Aorta (tissue), 5 donors: ENCODE measurements at regions not wholly inside any gene's neighbourhood (a gene's known extent, or its start where the extent isn't known, plus 50 kb on each side); places are given as distances from the start of the nearest gene placed in this dataset.
"Not testable (repeated sequence)": the region's sequence is repeated elsewhere in the genome, so short reads cannot be mapped to it uniquely, and the experiment has no call there.

Experiments used
- ATAC-seq: fragments of 200-7000 bp; cut with Tn5 transposase; one replicate; pipeline ENCODE4 v1.9.1; 2022; ENCODE audit warnings: moderate library complexity; ENCODE audit not compliant: low FRiP score
- DNase-seq, 2 donors: peaks; one replicate each; pipeline ENCODE4 v3.0.0-alpha.2; 2020
- H3K27ac ChIP-seq, 2 donors: one replicate each; pipeline ENCODE4 v1.5.1; 2013; ENCODE audit warnings: low read length in 2 of 2, mild to moderate bottlenecking in 2 of 2, moderate library complexity in 2 of 2, control low read depth in 1 of 2, inconsistent platforms in 1 of 2, low read depth in 1 of 2
- H3K27me3 ChIP-seq, 2 donors: one replicate each; pipeline ENCODE4 v1.6.1; 2013; ENCODE audit warnings: control low read depth in 1 of 2, low read length in 1 of 2, mild to moderate bottlenecking in 1 of 2, moderate library complexity in 1 of 2; ENCODE audit not compliant: insufficient read depth in 2 of 2, control insufficient read depth in 1 of 2
- H3K36me3 ChIP-seq, 2 donors: one replicate each; pipeline ENCODE4 v1.6.1; 2013; ENCODE audit warnings: control low read depth in 1 of 2, low read length in 1 of 2, mild to moderate bottlenecking in 1 of 2; ENCODE audit not compliant: insufficient read depth in 2 of 2, control insufficient read depth in 1 of 2
- H3K4me1 ChIP-seq, 2 donors: one replicate each; pipeline ENCODE4 v1.6.1; 2013; ENCODE audit warnings: low read length in 2 of 2, control low read depth in 1 of 2, mild to moderate bottlenecking in 1 of 2, moderate library complexity in 1 of 2; ENCODE audit not compliant: insufficient read depth in 2 of 2, control insufficient read depth in 1 of 2
- H3K4me3 ChIP-seq, 2 donors: one replicate each; pipeline ENCODE4 v1.5.1; 2013; ENCODE audit warnings: low read length in 2 of 2, control low read depth in 1 of 2, mild to moderate bottlenecking in 1 of 2
- H3K9me3 ChIP-seq: one replicate; pipeline ENCODE4 v1.6.1; 2013; ENCODE audit warnings: mild to moderate bottlenecking, low read length; ENCODE audit not compliant: control insufficient read depth
- WGBS, 2 donors: extraction: QIAGEN DNeasy Blood & Tissue Kit; methylation state at CpG; one replicate each; pipeline ENCODE4 v1.1.7; 2013; 5-methylcytosine and 5-hydroxymethylcytosine counted together
- intact Hi-C, 2 donors: fragments of 100-400 bp; cut with DNase I; formaldehyde crosslinking; loops; one replicate each; pipeline versions ENCODE4 v1.14.2 to v1.15.0; 2022
- donor health status: healthy with polysubstance abuse.
- donor health status: Bipolar disorder and iron deficiency.
- donor health status: DM: no; HTN: no; CAD: no.
- donor health status: DM: no; HTN: no; CAD: no.
- donor health status: DM: yes; HTN: yes; CAD: no.

GRCh38 chr7:7002418-7003062 is 176.5 kb upstream of the CCZ1B start:
- no peaks in the 10 kb centered on the region for H3K4me1 ChIP-seq
- 86 to 97% methylated on average over 2 of the region's 2 CpGs for WGBS, 2 donors
- H3K36me3 ChIP-seq, result no peaks in the 10 kb centered on the region
- intact Hi-C loops, result no loop called here
- H3K27me3 ChIP-seq, result no peaks in the 10 kb centered on the region
- no peak for ATAC-seq
- DNase-seq, result no peak
- no peak overlapping the region for H3K4me3 ChIP-seq
- no peak overlapping the region for H3K27ac ChIP-seq
- H3K9me3 ChIP-seq, result no peaks in the 10 kb centered on the region

GRCh38 chr7:7005303-7005702 is 177.0 kb upstream of the C1GALT1 start:
- Histone ChIP-seq H3K4me1 (no peaks in the 10 kb centered on the region), H3K4me3 (no peak overlapping the region), H3K36me3 (no peaks in the 10 kb centered on the region), H3K27me3 (no peaks in the 10 kb centered on the region), H3K27ac (no peak overlapping the region), H3K9me3 (no peaks in the 10 kb centered on the region)
- ATAC-seq (no peak), DNase-seq (no peak)
- WGBS, 2 donors, result 60 to 64% methylated on average over 4 of the region's 4 CpGs
- intact Hi-C loops, result no loop called here

GRCh38 chr7:7005949-7006348 is 176.4 kb upstream of the C1GALT1 start:
- WGBS, 2 donors, result 84 to 86% methylated on average over 2 of the region's 2 CpGs
- H3K4me3 ChIP-seq, H3K27me3 ChIP-seq, H3K9me3 ChIP-seq, H3K27ac ChIP-seq, DNase-seq, H3K4me1 ChIP-seq, intact Hi-C loops, H3K36me3 ChIP-seq, ATAC-seq: not testable (repeated sequence)

- H3K9me3 ChIP-seq, intact Hi-C loops, H3K27ac ChIP-seq, DNase-seq, H3K36me3 ChIP-seq, H3K4me3 ChIP-seq, H3K4me1 ChIP-seq, ATAC-seq, H3K27me3 ChIP-seq: not testable (repeated sequence)
- 73 to 82% methylated on average over 8 of the region's 8 CpGs for WGBS, 2 donors
Measured at GRCh38 chr7:7011241-7011640, 171.1 kb upstream of the C1GALT1 start.

GRCh38 chr7:7011751-7012150 is 170.6 kb upstream of the C1GALT1 start:
- H3K9me3 ChIP-seq, ATAC-seq, H3K4me3 ChIP-seq, H3K4me1 ChIP-seq, intact Hi-C loops, H3K36me3 ChIP-seq, H3K27me3 ChIP-seq, H3K27ac ChIP-seq, DNase-seq: not testable (repeated sequence)
- WGBS, 2 donors, result 77 to 80% methylated on average over 7 of the region's 7 CpGs

- no peaks in the 10 kb centered on the region for H3K36me3 ChIP-seq
- no peak for DNase-seq
- ATAC-seq, result no peak
- 53% methylated on average over 6 of the region's 6 CpGs for WGBS, 2 donors
- H3K27ac ChIP-seq, result no peak overlapping the region
- H3K9me3 ChIP-seq, result peaks cover 3% of the 10 kb centered on the region
- no peak overlapping the region for H3K4me3 ChIP-seq
- no peaks in the 10 kb centered on the region for H3K4me1 ChIP-seq
- H3K27me3 ChIP-seq, result no peaks in the 10 kb centered on the region
- intact Hi-C loops, result no loop called here
Measured at GRCh38 chr7:7014827-7015595, 167.3 kb upstream of the C1GALT1 start.

- Histone ChIP-seq H3K4me3 (no peak overlapping the region), H3K27me3 (no peaks in the 10 kb centered on the region), H3K9me3 (peaks cover under 1% of the 10 kb centered on the region), H3K27ac (no peak overlapping the region), H3K36me3 (no peaks in the 10 kb centered on the region), H3K4me1 (no peaks in the 10 kb centered on the region)
- DNase-seq, result no peak
- 60 to 63% methylated on average over 4 of the region's 4 CpGs for WGBS, 2 donors
- intact Hi-C loops, result no loop called here
- no peak for ATAC-seq
Measured at GRCh38 chr7:7017707-7018280, 164.6 kb upstream of the C1GALT1 start.

- intact Hi-C loops, result no loop called here
- no peaks in the 10 kb centered on the region for H3K27me3 ChIP-seq
- H3K4me3 ChIP-seq, result no peak overlapping the region
- 80 to 81% methylated on average over 1 of the region's 1 CpG for WGBS, 2 donors
- no peak overlapping the region for H3K27ac ChIP-seq
- H3K4me1 ChIP-seq, result no peaks in the 10 kb centered on the region
- no peak for ATAC-seq
- peaks cover 1% of the 10 kb centered on the region for H3K9me3 ChIP-seq
- DNase-seq, result no peak
- no peaks in the 10 kb centered on the region for H3K36me3 ChIP-seq
Measured at GRCh38 chr7:7018290-7018689, 164.1 kb upstream of the C1GALT1 start.

GRCh38 chr7:7032221-7032620 is 150.1 kb upstream of the C1GALT1 start:
- Histone ChIP-seq H3K27ac (no peak overlapping the region), H3K4me3 (no peak overlapping the region), H3K27me3 (no peaks in the 10 kb centered on the region), H3K36me3 (no peaks in the 10 kb centered on the region), H3K9me3 (peaks cover 1% of the 10 kb centered on the region), H3K4me1 (no peaks in the 10 kb centered on the region)
- 89 to 90% methylated on average over 4 of the region's 4 CpGs for WGBS, 2 donors
- DNase-seq, result no peak
- intact Hi-C loops, result no loop called here
- no peak for ATAC-seq
